GM12878 (cell line): ENCODE measurements at regions not wholly inside any gene's neighbourhood (a gene's known extent, or its start where the extent isn't known, plus 50 kb on each side); places are given as distances from the start of the nearest gene placed in this dataset.

Source experiments
- ATAC-seq: fragments of 200-7000 bp; cut with Tn5 transposase; 3 replicates; pipeline ENCODE4 v1.9.1; 2020; ENCODE audit warnings: mild to moderate bottlenecking, moderate library complexity
- BruUV-seq: library from RNA; stranded (reverse); fragments of 400-500 nt; replicated peaks from 2 replicates; lab custom pipeline; 2021; lab: Mats Ljungman, UMichigan
- CTCF ChIA-PET: fragments of 300-600 bp; sonication (Branson Sonifier 250); formaldehyde crosslinking; extraction: SDS; loops from one replicate; lab custom pipeline; 2021; ENCODE audit warnings: inconsistent platforms; lab: Yijun Ruan, JAX
- POLR2A ChIA-PET: fragments of 350-600 bp; formaldehyde crosslinking; extraction: SDS; loops from one replicate; lab custom pipeline; 2021; ENCODE audit warnings: inconsistent platforms; lab: Charles Lee
- RAD21 ChIA-PET: fragments of 300-600 bp; sonication (Branson Sonifier 250); formaldehyde crosslinking; loops from one replicate; lab custom pipeline; 2023; ENCODE audit warnings: antibody characterized with exemption; ENCODE audit not compliant: unreplicated experiment; lab: Charles Lee
- SMC1A ChIA-PET: fragments of 300-600 bp; sonication (Branson Sonifier 250); formaldehyde crosslinking; loops from one replicate; lab custom pipeline; 2023; ENCODE audit not compliant: unreplicated experiment, uncharacterized antibody; lab: Charles Lee
- DNase-seq: peaks from one replicate; pipeline ENCODE4 v3.0.0-alpha.2; 2011; ENCODE audit warnings: low read depth, low spot score
- FAIRE-seq: peaks from 3 replicates; lab custom pipeline; 2011; peaks lifted over from hg19 to GRCh38; lab: Jason Lieb, UNC
- H2AFZ ChIP-seq: 2 replicates; pipeline ENCODE4 v1.6.0; 2011; ENCODE audit warnings: low read depth, low read length, control low read depth; ENCODE audit not compliant: control insufficient read depth
- H3K27ac ChIP-seq: 2 replicates; pipeline ENCODE4 v1.5.1; 2011; ENCODE audit warnings: control low read depth; ENCODE audit not compliant: control insufficient read depth, insufficient read depth
- H3K27me3 ChIP-seq, 2 experiments: replicated peaks in 1 of 2; 2 replicates each; pipeline versions ENCODE4 v1.6.0 to v1.6.1; 2011; ENCODE audit warnings: low read length in 1 of 2; ENCODE audit not compliant: control insufficient read depth in 2 of 2, insufficient read depth in 2 of 2
- H3K36me3 ChIP-seq, 2 experiments: 2 replicates each; pipeline ENCODE4 v1.5.1; 2011; ENCODE audit warnings: low read length in 1 of 2; ENCODE audit not compliant: control insufficient read depth in 2 of 2, insufficient read depth in 2 of 2
- H3K4me1 ChIP-seq: 2 replicates; pipeline ENCODE4 v1.6.1; 2011; ENCODE audit warnings: mild to moderate bottlenecking, low read length, moderate library complexity, mixed read lengths; ENCODE audit not compliant: control insufficient read depth, insufficient read depth
- H3K4me2 ChIP-seq: 2 replicates; pipeline ENCODE4 v1.6.0; 2011; ENCODE audit warnings: control low read depth; ENCODE audit not compliant: control insufficient read depth, insufficient read depth
- H3K4me3 ChIP-seq: fragments of 200-600 bp; sonication (generic); 2 replicates; pipeline ENCODE4 v1.5.1; 2016
- H3K79me2 ChIP-seq: 2 replicates; pipeline ENCODE4 v1.6.0; 2011; ENCODE audit warnings: low read length; ENCODE audit not compliant: control insufficient read depth, insufficient read depth
- H3K9ac ChIP-seq: 2 replicates; pipeline ENCODE4 v1.8.0; 2011; ENCODE audit warnings: low read length, control low read depth, mixed read lengths; ENCODE audit not compliant: control insufficient read depth, insufficient read depth
- H3K9me3 ChIP-seq: replicated peaks from 3 replicates; pipeline ENCODE4 v1.5.1; 2011; ENCODE audit warnings: mild to moderate bottlenecking, low read length; ENCODE audit not compliant: control insufficient read depth, insufficient read depth
- H4K20me1 ChIP-seq: 2 replicates; pipeline ENCODE4 v1.6.0; 2011; ENCODE audit not compliant: control insufficient read depth, insufficient read depth
- ATF7 ChIP-seq: fragments of 450-650 bp; IDR thresholded peaks from 2 replicates; pipeline ENCODE4 v1.6.1; 2016; ENCODE audit warnings: low read depth, mild to moderate bottlenecking
- BCL3 ChIP-seq: IDR thresholded peaks from 2 replicates; pipeline ENCODE4 v1.6.1; 2011; ENCODE audit warnings: borderline replicate concordance, low read depth, mild to moderate bottlenecking, moderate library complexity, low read length; ENCODE audit not compliant: insufficient read depth, poor library complexity, severe bottlenecking
- CBX3 ChIP-seq: fragments of 200-600 bp; sonication (generic); IDR thresholded peaks from 2 replicates; pipeline ENCODE4 v1.6.1; 2016; ENCODE audit warnings: low read depth, borderline replicate concordance
- DPF2 ChIP-seq: fragments of 450-650 bp; IDR thresholded peaks from 2 replicates; pipeline ENCODE4 v1.6.1; 2017; ENCODE audit warnings: mild to moderate bottlenecking
- EGR1 ChIP-seq, 2 experiments: IDR thresholded peaks; 1 replicate in 1 of 2; 2 replicates in 1 of 2; pipeline ENCODE4 v1.6.1; 2011 to 2012; ENCODE audit warnings: low read depth in 2 of 2, low read length in 2 of 2, borderline replicate concordance in 1 of 2, mild to moderate bottlenecking in 1 of 2, moderate library complexity in 1 of 2
- HSF1 ChIP-seq: fragments of 150-350 bp; IDR thresholded peaks from 2 replicates; pipeline ENCODE4 v1.6.1; 2014; ENCODE audit warnings: mild to moderate bottlenecking, low read depth, low read length
- IKZF1 ChIP-seq: fragments of 450-650 bp; conservative IDR thresholded peaks from 2 replicates; pipeline ENCODE4 v1.6.1; 2017; ENCODE audit warnings: antibody characterized with exemption, mild to moderate bottlenecking
- KLF5 ChIP-seq: fragments of 450-650 bp; IDR thresholded peaks from 2 replicates; pipeline ENCODE4 v1.6.1; 2014; ENCODE audit warnings: mild to moderate bottlenecking; ENCODE audit not compliant: partially characterized antibody
- NR2F1 ChIP-seq: fragments of 450-650 bp; conservative IDR thresholded peaks from 2 replicates; pipeline ENCODE4 v1.6.1; 2017; ENCODE audit warnings: mild to moderate bottlenecking
- PKNOX1 ChIP-seq: fragments of 450-650 bp; IDR thresholded peaks from 2 replicates; pipeline ENCODE4 v1.6.1; 2016; ENCODE audit warnings: mild to moderate bottlenecking
- POU2F2 ChIP-seq: IDR thresholded peaks from 3 replicates; pipeline ENCODE4 v1.6.1; 2011; ENCODE audit warnings: low read depth, mild to moderate bottlenecking, low read length, borderline replicate concordance
- RAD51 ChIP-seq: fragments of 450-650 bp; IDR thresholded peaks from 2 replicates; pipeline ENCODE4 v1.6.1; 2016; ENCODE audit warnings: moderate library complexity, mild to moderate bottlenecking, inconsistent platforms
- RCOR1 ChIP-seq: conservative IDR thresholded peaks from 2 replicates; pipeline ENCODE4 v1.6.1; 2012; ENCODE audit warnings: low read depth, low read length, improper control_type of control experiment
- STAT3 ChIP-seq: IDR thresholded peaks from 2 replicates; pipeline ENCODE4 v1.6.1; 2011; ENCODE audit warnings: low read depth, low read length, improper control_type of control experiment
- YBX1 ChIP-seq: fragments of 450-650 bp; IDR thresholded peaks from 2 replicates; pipeline ENCODE4 v1.6.1; 2016; ENCODE audit warnings: antibody characterized with exemption
- ZNF217 ChIP-seq: fragments of 450-650 bp; IDR thresholded peaks from 2 replicates; pipeline ENCODE4 v1.6.1; 2017; ENCODE audit warnings: antibody characterized with exemption, mild to moderate bottlenecking
- ZZZ3 ChIP-seq: IDR thresholded peaks from 2 replicates; pipeline ENCODE4 v1.6.1; 2011; ENCODE audit warnings: low read depth; ENCODE audit not compliant: control insufficient read depth, insufficient read length
- WGBS: methylation state at CpG from one replicate; pipeline ENCODE4 v1.1.6; 2016; ENCODE audit warnings: low lambda C conversion rate; ENCODE audit not compliant: insufficient replicate concordance, insufficient coverage; ENCODE audit errors: missing lambda C conversion rate; 5-methylcytosine and 5-hydroxymethylcytosine counted together
- in situ Hi-C: fragments of 300-500 bp; cut with MboI; formaldehyde crosslinking; loops from 9 replicates; pipeline ENCODE4 v1.14.3; 2018; ENCODE audit warnings: mixed read lengths
- intact Hi-C: fragments of 100-400 bp; cut with micrococcal nuclease; formaldehyde crosslinking; loops from one replicate; pipeline ENCODE4 v1.14.2; 2022; ENCODE audit not compliant: unreplicated experiment

DNA sequence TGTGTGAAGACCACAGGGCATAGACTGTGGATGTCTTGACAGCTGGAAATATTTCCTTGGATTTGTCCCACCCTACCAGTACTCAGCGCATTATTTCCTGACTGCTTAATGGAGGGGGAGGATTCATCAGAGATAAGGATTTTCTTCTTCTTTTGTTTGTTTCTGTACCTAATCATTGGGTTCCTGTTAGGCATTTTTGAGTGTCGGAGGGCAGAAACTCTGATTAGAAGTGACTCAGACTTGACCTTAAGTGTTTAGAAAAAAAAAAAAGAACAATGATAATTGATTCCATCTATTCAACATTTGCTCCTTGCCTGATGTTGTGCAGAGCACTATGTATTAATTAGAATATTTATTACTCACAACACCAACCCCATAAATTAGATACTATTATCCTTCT, 78.5 kb upstream of the SYNPR start (continued):
- no peak for TF ChIP-seq ATF7

- no peak for DNase-seq
- no peaks in the 10 kb centered on the region for H3K9me3 ChIP-seq
- RAD21 ChIA-PET: no interaction called here
- CTCF ChIA-PET: no interaction called here
- 93% methylated on average over 1 of the region's 1 CpG for WGBS
- ATAC-seq: no peak
- H3K4me3 ChIP-seq: no peak overlapping the region
- no peaks in the 10 kb centered on the region for H3K79me2 ChIP-seq
- in situ Hi-C loops (no loop called here), intact Hi-C loops (no loop called here)
- no peak overlapping the region for H3K4me2 ChIP-seq
- H3K36me3 ChIP-seq: no peaks in the 10 kb centered on the region
- H3K9ac ChIP-seq: no peak overlapping the region
- no peaks in the 10 kb centered on the region for H3K27me3 ChIP-seq
- FAIRE-seq: no peak
- BruUV-seq: no TSS peak
- H2AFZ ChIP-seq: no peak overlapping the region
- H3K27ac ChIP-seq: no peak overlapping the region
- SMC1A ChIA-PET: interaction anchor here (1.0 kb wide), 1 partner anchor 8 kb away, joined by 3 read pairs; no protein-coding TSS in a partner anchor
- TF ChIP-seq POU2F2 (no peak), STAT3 (no peak), ZNF217 (no peak), KLF5 (no peak), NR2F1 (no peak), YBX1 (no peak), CBX3 (no peak), PKNOX1 (no peak), ZZZ3 (no peak), DPF2 (no peak), HSF1 (no peak), EGR1 (IDR thresholded peaks at IDR 0.05; ENCODE audit: borderline replicate concordance in 1 of 2, low read depth in 2 of 2, low read length in 2 of 2) (no peak), RCOR1 (no peak), RAD51 (no peak), BCL3 (no peak), IKZF1 (no peak)
- TF ChIP-seq, all 136 proteins: peak for 0
- POLR2A ChIA-PET: no interaction called here
- Histone ChIP-seq H4K20me1 (no peaks in the 10 kb centered on the region), H3K4me1 (no peaks in the 10 kb centered on the region)
Observed at GRCh38 chr3:63202529-63202928, 75.6 kb upstream of the SYNPR start.
